NCI-H524 (cell line): ENCODE measurements at regions not wholly inside any gene's neighbourhood (a gene's known extent, or its start where the extent isn't known, plus 50 kb on each side); places are given as distances from the start of the nearest gene placed in this dataset.
A peak's percentile ranks its signal among the peaks of the same experiment; 100 is the strongest.
"Not testable (repeated sequence)": the region's sequence is repeated elsewhere in the genome, so short reads cannot be mapped to it uniquely, and the experiment has no call there.

Experiments
- DNase-seq, 2 experiments: peaks; one replicate each; lab custom pipeline; 2025; lab: John Stamatoyannopoulos, UW

- no peak for DNase-seq
Measured at GRCh38 chr10:4230036-4230435, 445.0 kb upstream of the KLF6 start.

GRCh38 chr10:4229106-4229505, 444.1 kb upstream of the KLF6 start:
- DNase-seq: no peak

GRCh38 chr10:4227586-4227985, 442.6 kb upstream of the KLF6 start:
- DNase-seq: no peak

GRCh38 chr10:4226941-4227540, 442.0 kb upstream of the KLF6 start:
- no peak for DNase-seq

GRCh38 chr10:4224178-4224577, 439.2 kb upstream of the KLF6 start:
- DNase-seq: no peak

GRCh38 chr10:4221310-4221709, 436.3 kb upstream of the KLF6 start:
- DNase-seq: not testable (repeated sequence)

- peak; percentile 25 to 76 for DNase-seq
Measured at GRCh38 chr10:4219901-4220300, 434.9 kb upstream of the KLF6 start.

- DNase-seq: no peak
Measured at GRCh38 chr10:4217653-4218052, 432.6 kb upstream of the KLF6 start.

- no peak for DNase-seq
Measured at GRCh38 chr10:4217187-4217586, 432.2 kb upstream of the KLF6 start.

GRCh38 chr10:4216726-4217125, 431.7 kb upstream of the KLF6 start:
- DNase-seq: no peak

- DNase-seq: no peak
Measured at GRCh38 chr10:4215963-4216575, 431.1 kb upstream of the KLF6 start.

GRCh38 chr10:4215485-4215884, 430.5 kb upstream of the KLF6 start:
- DNase-seq: no peak

GRCh38 chr10:4214908-4215307, 429.9 kb upstream of the KLF6 start:
- DNase-seq: no peak

- DNase-seq: no peak
Measured at GRCh38 chr10:4213441-4213840, 428.4 kb upstream of the KLF6 start.

GRCh38 chr10:4212111-4212630, 427.2 kb upstream of the KLF6 start:
- DNase-seq: no peak

- DNase-seq: no peak
Measured at GRCh38 chr10:4208499-4208898, 423.5 kb upstream of the KLF6 start.

GRCh38 chr10:4205113-4205512, 420.1 kb upstream of the KLF6 start:
- no peak for DNase-seq

GRCh38 chr10:4202938-4203337, 417.9 kb upstream of the KLF6 start:
- no peak for DNase-seq

GRCh38 chr10:4201866-4202825, 417.1 kb upstream of the KLF6 start:
- no peak for DNase-seq

GRCh38 chr10:4199196-4199595, 414.2 kb upstream of the KLF6 start:
- no peak for DNase-seq

- no peak for DNase-seq
Measured at GRCh38 chr10:4198216-4198615, 413.2 kb upstream of the KLF6 start.

GRCh38 chr10:4197676-4198075, 412.7 kb upstream of the KLF6 start:
- DNase-seq: no peak
